IMR-90 (cell line): ENCODE measurements at regions not wholly inside any gene's neighbourhood (a gene's known extent, or its start where the extent isn't known, plus 50 kb on each side); places are given as distances from the start of the nearest gene placed in this dataset.

ENCODE experiments used
- BHLHE40 ChIP-seq: fragments of 150-350 bp; IDR thresholded peaks from 2 replicates; pipeline ENCODE4 v1.6.1; 2016; ENCODE audit warnings: mild to moderate bottlenecking, low read depth, low read length
- CEBPB ChIP-seq: IDR thresholded peaks from 2 replicates; pipeline ENCODE4 v1.6.1; 2012; ENCODE audit warnings: low read depth, low read length, improper control_type of control experiment
- MAZ ChIP-seq: IDR thresholded peaks from 2 replicates; pipeline ENCODE4 v1.6.1; 2012; ENCODE audit warnings: low read depth, mild to moderate bottlenecking, low read length, improper control_type of control experiment, moderate library complexity, borderline replicate concordance
- MXI1 ChIP-seq: IDR thresholded peaks from 2 replicates; pipeline ENCODE4 v1.6.1; 2012; ENCODE audit warnings: low read depth, mild to moderate bottlenecking, low read length, moderate library complexity, borderline replicate concordance
- POLR2A ChIP-seq: IDR thresholded peaks from 2 replicates; pipeline ENCODE4 v1.6.1; 2012; ENCODE audit warnings: mild to moderate bottlenecking, low read depth, low read length
- RAD21 ChIP-seq: IDR thresholded peaks from 2 replicates; pipeline ENCODE4 v1.6.1; 2012; ENCODE audit warnings: low read length, improper control_type of control experiment
- RCOR1 ChIP-seq: IDR thresholded peaks from 2 replicates; pipeline ENCODE4 v1.6.1; 2012; ENCODE audit warnings: mild to moderate bottlenecking, low read length, improper control_type of control experiment; ENCODE audit not compliant: insufficient replicate concordance
- RFX5 ChIP-seq: IDR thresholded peaks from 2 replicates; pipeline ENCODE4 v1.8.0; 2012; ENCODE audit warnings: low read depth, mild to moderate bottlenecking, low read length, moderate library complexity
- SMC3 ChIP-seq: fragments of 150-350 bp; IDR thresholded peaks from 2 replicates; pipeline ENCODE4 v1.6.1; 2016; ENCODE audit warnings: low read depth, mild to moderate bottlenecking, antibody characterized with exemption, low read length, moderate library complexity
- TF ChIP-seq, protein P1 (sequence below): conservative IDR thresholded peaks from 2 replicates; pipeline ENCODE4 v1.5.1; 2012; ENCODE audit warnings: mild to moderate bottlenecking, low read depth, low read length, improper control_type of control experiment
- TF ChIP-seq, protein P2 (sequence below): fragments of 150-350 bp; IDR thresholded peaks from 2 replicates; pipeline ENCODE4 v1.6.1; 2017; ENCODE audit warnings: mild to moderate bottlenecking, antibody characterized with exemption, low read length, low read depth

DNA sequence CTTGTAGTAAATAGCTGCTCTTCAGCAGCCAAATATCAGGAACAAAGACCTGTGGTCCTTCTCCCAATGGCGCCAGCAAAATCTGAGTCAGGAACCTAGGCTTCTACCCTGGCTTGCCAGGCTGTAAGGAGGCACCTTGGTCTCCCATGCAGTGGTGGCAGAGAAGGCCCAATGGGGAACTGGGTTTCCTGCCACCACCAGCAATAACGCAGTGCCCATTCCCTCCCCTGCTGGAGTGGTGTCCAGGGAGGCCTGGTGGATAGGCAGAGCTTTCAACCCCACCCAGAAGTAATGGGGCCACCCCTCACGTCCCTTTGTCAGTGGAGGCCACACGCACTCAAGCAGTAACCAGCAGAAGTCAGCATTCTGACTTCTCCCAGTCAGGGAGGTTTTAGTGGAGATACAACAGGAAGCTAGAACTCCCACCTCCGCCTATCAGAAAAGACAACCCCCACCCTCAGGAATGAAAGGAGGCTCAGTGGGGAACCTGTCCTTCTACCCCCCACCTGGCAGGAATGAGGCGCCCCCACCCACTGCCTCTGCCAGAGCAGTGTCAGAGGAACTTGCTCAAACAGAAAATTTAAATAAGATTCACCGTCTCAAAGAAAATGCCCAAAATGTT is 132.4 kb downstream of the COPS8 start:
- TF ChIP-seq, protein P1, sequence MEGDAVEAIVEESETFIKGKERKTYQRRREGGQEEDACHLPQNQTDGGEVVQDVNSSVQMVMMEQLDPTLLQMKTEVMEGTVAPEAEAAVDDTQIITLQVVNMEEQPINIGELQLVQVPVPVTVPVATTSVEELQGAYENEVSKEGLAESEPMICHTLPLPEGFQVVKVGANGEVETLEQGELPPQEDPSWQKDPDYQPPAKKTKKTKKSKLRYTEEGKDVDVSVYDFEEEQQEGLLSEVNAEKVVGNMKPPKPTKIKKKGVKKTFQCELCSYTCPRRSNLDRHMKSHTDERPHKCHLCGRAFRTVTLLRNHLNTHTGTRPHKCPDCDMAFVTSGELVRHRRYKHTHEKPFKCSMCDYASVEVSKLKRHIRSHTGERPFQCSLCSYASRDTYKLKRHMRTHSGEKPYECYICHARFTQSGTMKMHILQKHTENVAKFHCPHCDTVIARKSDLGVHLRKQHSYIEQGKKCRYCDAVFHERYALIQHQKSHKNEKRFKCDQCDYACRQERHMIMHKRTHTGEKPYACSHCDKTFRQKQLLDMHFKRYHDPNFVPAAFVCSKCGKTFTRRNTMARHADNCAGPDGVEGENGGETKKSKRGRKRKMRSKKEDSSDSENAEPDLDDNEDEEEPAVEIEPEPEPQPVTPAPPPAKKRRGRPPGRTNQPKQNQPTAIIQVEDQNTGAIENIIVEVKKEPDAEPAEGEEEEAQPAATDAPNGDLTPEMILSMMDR, result no peak
- TF ChIP-seq MAZ (no peak), RFX5 (no peak), POLR2A (no peak), BHLHE40 (no peak), RAD21 (no peak), CEBPB (no peak), SMC3 (no peak), RCOR1 (no peak), MXI1 (no peak)
- TF ChIP-seq, protein P2, sequence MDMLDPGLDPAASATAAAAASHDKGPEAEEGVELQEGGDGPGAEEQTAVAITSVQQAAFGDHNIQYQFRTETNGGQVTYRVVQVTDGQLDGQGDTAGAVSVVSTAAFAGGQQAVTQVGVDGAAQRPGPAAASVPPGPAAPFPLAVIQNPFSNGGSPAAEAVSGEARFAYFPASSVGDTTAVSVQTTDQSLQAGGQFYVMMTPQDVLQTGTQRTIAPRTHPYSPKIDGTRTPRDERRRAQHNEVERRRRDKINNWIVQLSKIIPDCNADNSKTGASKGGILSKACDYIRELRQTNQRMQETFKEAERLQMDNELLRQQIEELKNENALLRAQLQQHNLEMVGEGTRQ, result no peak
